GM23338 (cell line): ENCODE measurements at regions not wholly inside any gene's neighbourhood (a gene's known extent, or its start where the extent isn't known, plus 50 kb on each side); places are given as distances from the start of the nearest gene placed in this dataset.
A peak's percentile ranks its signal among the peaks of the same experiment; 100 is the strongest.
"Not testable (repeated sequence)": the region's sequence is repeated elsewhere in the genome, so short reads cannot be mapped to it uniquely, and the experiment has no call there.

Experiments used
- ATAC-seq: fragments of 200-7000 bp; cut with Tn5 transposase; 3 replicates; pipeline ENCODE4 v1.9.1; 2020
- DNase-seq: peaks from one replicate; pipeline ENCODE4 v3.0.0-alpha.2; 2015; ENCODE audit warnings: low spot score
- H2AFZ ChIP-seq: fragments of 200-600 bp; sonication (generic); 2 replicates; pipeline ENCODE4 v1.8.0; 2016; ENCODE audit warnings: antibody characterized with exemption, mild to moderate bottlenecking, moderate library complexity
- H3F3A ChIP-seq: fragments of 200-600 bp; sonication (generic); replicated peaks from 2 replicates; pipeline ENCODE4 v1.8.0; 2017; ENCODE audit warnings: antibody characterized with exemption, mixed run types, low read depth
- H3K27ac ChIP-seq: fragments of 200-600 bp; sonication (generic); 2 replicates; pipeline ENCODE4 v1.6.1; 2016; ENCODE audit warnings: low read depth
- H3K27me3 ChIP-seq: fragments of 200-600 bp; sonication (generic); 2 replicates; pipeline ENCODE4 v1.8.0; 2016; ENCODE audit warnings: mild to moderate bottlenecking, mixed run types, moderate library complexity; ENCODE audit not compliant: insufficient read depth
- H3K36me3 ChIP-seq: fragments of 200-600 bp; sonication (generic); 2 replicates; pipeline ENCODE4 v1.8.0; 2016; ENCODE audit warnings: mild to moderate bottlenecking; ENCODE audit not compliant: insufficient read depth
- H3K4me1 ChIP-seq: fragments of 200-600 bp; sonication (generic); 2 replicates; pipeline ENCODE4 v1.8.0; 2016; ENCODE audit warnings: mild to moderate bottlenecking, moderate library complexity; ENCODE audit not compliant: insufficient read depth
- H3K4me2 ChIP-seq: fragments of 200-600 bp; sonication (generic); 2 replicates; pipeline ENCODE4 v1.7.1; 2017; ENCODE audit warnings: mixed run types
- H3K4me3 ChIP-seq: fragments of 200-600 bp; sonication (generic); 2 replicates; pipeline ENCODE4 v1.6.1; 2016; ENCODE audit warnings: mixed run types
- H3K79me2 ChIP-seq: fragments of 200-600 bp; sonication (generic); replicated peaks from 2 replicates; pipeline ENCODE4 v1.8.0; 2017; ENCODE audit warnings: mild to moderate bottlenecking; ENCODE audit not compliant: insufficient read depth
- H3K9me2 ChIP-seq: fragments of 200-600 bp; sonication (generic); 2 replicates; pipeline ENCODE4 v1.8.0; 2017; ENCODE audit not compliant: insufficient read depth
- H4K20me1 ChIP-seq: fragments of 200-600 bp; sonication (generic); replicated peaks from 2 replicates; pipeline ENCODE4 v1.8.0; 2017; ENCODE audit warnings: mild to moderate bottlenecking; ENCODE audit not compliant: insufficient read depth
- H3K27ac Mint-ChIP-seq: 2 replicates; pipeline ENCODE4 v1.8.0; 2020; ENCODE audit warnings: inconsistent platforms, mild to moderate bottlenecking, moderate library complexity, mixed read lengths
- H3K27me3 Mint-ChIP-seq: 3 replicates; pipeline ENCODE4 v1.8.0; 2022; ENCODE audit warnings: low read depth, mild to moderate bottlenecking, moderate library complexity, mixed read lengths, inconsistent platforms; ENCODE audit not compliant: insufficient read depth, poor library complexity
- H3K36me3 Mint-ChIP-seq: 3 replicates; pipeline ENCODE4 v1.8.0; 2021; ENCODE audit warnings: low read depth, mild to moderate bottlenecking, inconsistent platforms, moderate library complexity, mixed read lengths
- H3K4me1 Mint-ChIP-seq: 3 replicates; pipeline ENCODE4 v1.8.0; 2020; ENCODE audit warnings: mild to moderate bottlenecking, inconsistent platforms, mixed read lengths
- H3K4me3 Mint-ChIP-seq: 3 replicates; pipeline ENCODE4 v1.8.0; 2021; ENCODE audit warnings: moderate library complexity, mild to moderate bottlenecking, inconsistent platforms, mixed read lengths
- H3K9me3 Mint-ChIP-seq: 3 replicates; pipeline ENCODE4 v1.8.0; 2020; ENCODE audit warnings: moderate library complexity, mild to moderate bottlenecking, inconsistent platforms, mixed read lengths
- CTCF ChIP-seq, 2 experiments: fragments of 200-600 bp in 1 of 2; sonication (generic) in 1 of 2; conservative IDR thresholded peaks; 2 replicates each; pipeline versions ENCODE4 v1.5.1 to v1.6.1; 2016 to 2017; ENCODE audit warnings: antibody characterized with exemption in 2 of 2, low read depth in 2 of 2, mild to moderate bottlenecking in 2 of 2, moderate library complexity in 1 of 2
- ZNF462 ChIP-seq: fragments of 250-450 bp; sonication (Bioruptor Pico); IDR thresholded peaks from 2 replicates; pipeline ENCODE4 v1.5.0; 2020; ENCODE audit warnings: mild to moderate bottlenecking, moderate library complexity

- H3K27ac Mint-ChIP-seq, ATAC-seq: not testable (repeated sequence)
Observed at GRCh38 chr5:99143283-99143795, 214.5 kb upstream of the CHD1 start.

GRCh38 chr5:99141534-99142128 lies 212.8 kb upstream of the CHD1 start:
- Mint-ChIP-seq H3K27ac (no peak overlapping the region), H3K9me3 (peaks cover 29% of the 10 kb centered on the region), H3K4me3 (no peak overlapping the region), H3K36me3 (peaks cover 15% of the 10 kb centered on the region; the same call in 2 of the 3 replicates), H3K27me3 (peaks cover 3% of the 10 kb centered on the region), H3K4me1 (no peaks in the 10 kb centered on the region)
- DNase-seq (peak; percentile 7), ATAC-seq (peak; percentile 35; the same call in 1 of the 3 replicates)
- Histone ChIP-seq H3K27ac (no peak overlapping the region), H3K4me3 (no peak overlapping the region), H3K9me2 (0 out of 2 replicates have a peak, but pooled peaks cover 16% of the 10 kb centered on the region), H3K27me3 (no peaks in the 10 kb centered on the region), H4K20me1 (no peaks in the 10 kb centered on the region), H3K4me2 (no peak overlapping the region), H3F3A (no peaks in the 10 kb centered on the region), H3K36me3 (peaks cover 10% of the 10 kb centered on the region), H3K79me2 (no peaks in the 10 kb centered on the region), H2AFZ (no peak overlapping the region), H3K4me1 (no peaks in the 10 kb centered on the region)
- peak in 1 of 2 experiments; percentile 34; a peak in 2 of 4 replicates for TF ChIP-seq CTCF (conservative IDR thresholded peaks at IDR 0.05; ENCODE audit: low read depth in 2 of 2)
- no peak for TF ChIP-seq ZNF462 (CRISPR knock-in tag)

More at GRCh38 chr5:99143283-99143795, 214.5 kb upstream of the CHD1 start:
- not testable (repeated sequence) for H3K4me3 Mint-ChIP-seq, H3K27ac ChIP-seq, H4K20me1 ChIP-seq, H3K4me1 ChIP-seq, H3K4me1 Mint-ChIP-seq, H3K79me2 ChIP-seq, H3K27me3 Mint-ChIP-seq, H3K36me3 ChIP-seq, H3K4me2 ChIP-seq, H3F3A ChIP-seq, H3K27me3 ChIP-seq, H3K4me3 ChIP-seq, H2AFZ ChIP-seq, DNase-seq
- H3K9me2 ChIP-seq: 0 out of 2 replicates have a peak, but pooled peaks cover 16% of the 10 kb centered on the region
- H3K9me3 Mint-ChIP-seq: peaks cover 29% of the 10 kb centered on the region
- peaks cover 18% of the 10 kb centered on the region; the same call in 2 of the 3 replicates for H3K36me3 Mint-ChIP-seq
